ENCODE measurements at regions not wholly inside any gene's neighbourhood (a gene's known extent, or its start where the extent isn't known, plus 50 kb on each side); places are given as distances from the start of the nearest gene placed in this dataset.
"Not testable (repeated sequence)": the region's sequence is repeated elsewhere in the genome, so short reads cannot be mapped to it uniquely, and the experiment has no call there.

GRCh38 chr20:1742049-1742434 lies 84.5 kb upstream of the SIRPG start:
- FAIRE-seq = not testable (repeated sequence)

DNA sequence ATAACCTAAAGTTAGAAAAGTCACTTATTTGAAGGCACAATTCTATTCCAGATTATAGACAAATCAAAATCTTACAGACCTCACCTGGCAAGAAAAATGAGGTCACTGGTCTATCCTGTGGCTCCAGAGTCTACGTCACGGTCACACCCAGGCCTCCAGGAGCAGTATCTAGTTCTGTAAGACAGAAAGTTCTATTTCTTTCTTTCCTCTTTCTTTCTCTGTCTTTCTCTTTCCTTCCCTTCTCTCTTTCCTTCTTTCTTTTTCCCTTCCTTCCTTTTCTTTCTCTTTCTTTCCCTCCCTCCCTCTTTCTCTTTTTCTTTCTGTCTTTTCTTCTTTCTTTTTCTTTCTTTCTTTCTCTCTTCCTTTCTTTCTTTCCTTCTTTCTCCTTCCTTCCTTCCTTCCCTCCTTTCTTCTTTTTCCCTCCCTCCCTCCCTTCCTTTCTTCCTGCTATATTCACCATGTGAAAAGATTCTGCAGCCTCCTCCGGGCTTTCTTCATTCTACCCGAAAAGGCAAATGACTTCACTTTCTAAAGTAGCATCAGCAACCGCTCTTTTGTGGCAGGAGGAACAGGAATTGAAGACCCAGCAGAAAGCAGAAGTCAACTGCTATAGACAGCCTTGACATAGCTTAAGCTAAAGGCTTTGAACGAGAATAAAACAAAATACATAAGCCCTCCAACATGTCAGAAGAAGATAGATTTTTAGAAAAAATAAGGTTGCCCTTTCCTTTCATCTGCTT lies 83.9 kb upstream of the SIRPG start:
- FAIRE-seq = no peak

DNA sequence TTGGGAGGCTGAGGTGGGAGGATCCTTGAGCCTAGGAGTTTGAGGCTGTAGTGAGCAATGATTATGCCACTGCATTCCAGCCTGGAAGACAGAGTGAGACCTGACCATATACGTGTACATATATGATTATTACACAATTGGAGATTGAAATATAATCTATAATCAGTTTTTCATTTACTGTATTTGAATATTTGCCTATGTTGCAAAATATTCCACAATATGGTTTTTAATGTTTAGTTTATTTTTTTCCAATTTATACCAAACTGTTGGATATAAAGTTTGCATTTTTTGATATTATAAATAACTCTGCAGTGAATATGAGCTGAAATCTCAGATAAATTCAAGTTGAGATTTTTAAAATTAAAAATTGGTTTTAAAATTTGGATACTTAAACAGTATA lies 79.6 kb upstream of the SIRPG start:
- FAIRE-seq = peak; percentile 16

DNA sequence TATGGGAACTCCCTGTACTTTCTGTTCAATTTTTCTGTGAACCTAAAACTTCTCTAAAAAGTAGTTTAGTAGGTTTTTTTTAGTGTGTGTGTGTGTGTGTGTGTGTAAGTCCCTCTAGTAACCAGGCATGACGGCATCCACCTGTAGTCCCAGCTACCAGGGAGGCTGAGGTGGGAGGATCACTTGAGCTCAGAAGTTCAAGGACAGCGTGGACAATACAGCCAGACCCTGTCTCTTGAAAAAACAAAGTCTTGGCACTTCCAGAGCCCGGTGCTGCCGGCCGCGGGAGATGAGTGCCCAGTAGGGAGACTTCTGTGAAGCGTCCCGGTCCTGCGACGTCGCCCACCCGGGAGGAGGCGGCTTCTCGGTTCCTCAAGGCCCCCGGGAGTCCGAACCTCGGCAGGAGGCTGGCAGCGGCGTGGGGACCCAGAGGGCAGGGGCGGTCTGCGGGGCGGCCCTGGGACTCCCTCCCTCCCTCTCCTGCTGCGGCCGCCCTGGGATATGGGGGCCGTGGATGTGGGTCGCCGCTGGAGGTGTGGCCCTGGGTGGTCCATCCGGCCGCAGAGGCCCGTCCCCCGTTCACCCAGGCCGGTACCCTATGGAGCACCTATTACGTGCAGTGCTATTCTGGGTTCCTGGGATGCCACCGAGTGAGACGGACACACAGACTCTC lies 78.0 kb upstream of the SIRPG start:
- no peak for FAIRE-seq

DNA sequence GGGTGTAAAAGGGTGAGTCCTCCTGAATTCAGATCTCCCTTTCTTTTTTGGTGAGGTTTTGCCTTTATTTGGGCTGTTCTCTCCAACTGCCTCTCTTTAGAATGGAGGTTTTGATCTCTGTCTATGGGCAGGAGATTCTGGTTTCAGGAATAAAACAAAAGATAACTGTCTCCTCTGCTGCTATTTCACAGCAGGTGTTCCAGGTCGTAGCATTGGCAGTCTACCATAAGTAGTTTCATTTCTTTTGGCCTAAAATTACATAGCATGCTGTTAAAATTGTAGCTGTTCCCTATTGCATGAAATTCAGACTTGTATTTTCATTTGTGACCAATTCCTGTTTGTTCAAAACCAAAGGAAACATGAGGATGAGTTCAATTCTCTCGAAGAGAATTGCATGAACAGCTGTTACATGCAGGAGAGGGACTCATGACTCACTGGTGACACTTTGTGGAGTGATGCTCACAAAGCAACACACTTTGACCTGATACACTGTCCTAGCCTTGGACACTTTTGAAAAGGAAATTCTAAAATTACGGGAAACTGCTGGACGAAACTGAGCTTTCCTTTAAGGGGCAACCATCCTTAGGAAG lies 76.8 kb upstream of the SIRPG start:
- no peak for FAIRE-seq

- not testable (repeated sequence) for FAIRE-seq
Measured at GRCh38 chr20:1731828-1732375, 74.3 kb upstream of the SIRPG start.

DNA sequence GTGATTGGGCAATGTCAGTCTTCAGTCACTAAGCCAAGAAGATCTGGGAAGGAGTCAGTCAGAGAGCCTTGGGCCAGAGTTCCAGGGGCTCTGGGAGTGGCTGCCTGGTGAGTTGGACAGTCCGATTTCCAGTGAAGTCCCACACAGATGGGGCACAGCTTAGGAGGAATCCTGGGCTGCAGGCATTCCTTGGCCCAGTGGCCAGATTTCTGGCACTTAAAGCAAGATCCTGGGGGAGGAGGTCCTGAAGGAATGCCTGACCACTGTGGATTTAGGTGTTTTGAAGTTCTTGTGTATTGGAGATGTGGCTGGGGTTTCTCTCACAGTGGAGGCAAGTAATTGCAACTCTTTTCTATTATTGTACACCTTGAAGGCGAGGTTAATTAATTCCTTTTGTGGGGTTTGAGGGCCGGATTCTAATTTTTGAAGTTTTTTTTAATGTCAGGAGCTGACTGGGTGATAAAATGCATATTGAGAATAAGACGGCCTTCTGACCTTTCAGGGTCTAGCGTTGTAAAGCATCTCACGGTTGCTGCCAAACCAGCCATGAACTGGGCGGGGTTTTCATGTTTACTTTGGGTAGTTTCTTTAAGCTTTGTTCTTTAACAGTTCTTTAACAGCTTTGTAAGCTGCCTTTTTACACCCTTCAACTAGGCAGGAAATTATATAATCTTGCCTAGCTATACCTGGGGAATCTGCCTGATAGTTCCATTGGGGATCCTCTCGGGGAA lies 73.6 kb upstream of the SIRPG start:
- not testable (repeated sequence) for FAIRE-seq

GRCh38 chr20:1727303-1727702 lies 69.7 kb upstream of the SIRPG start:
- not testable (repeated sequence) for FAIRE-seq

GRCh38 chr20:1724901-1725300 lies 67.3 kb upstream of the SIRPG start:
- FAIRE-seq = no peak

GRCh38 chr20:1722513-1723050 lies 65.0 kb upstream of the SIRPG start:
- FAIRE-seq = no peak

DNA sequence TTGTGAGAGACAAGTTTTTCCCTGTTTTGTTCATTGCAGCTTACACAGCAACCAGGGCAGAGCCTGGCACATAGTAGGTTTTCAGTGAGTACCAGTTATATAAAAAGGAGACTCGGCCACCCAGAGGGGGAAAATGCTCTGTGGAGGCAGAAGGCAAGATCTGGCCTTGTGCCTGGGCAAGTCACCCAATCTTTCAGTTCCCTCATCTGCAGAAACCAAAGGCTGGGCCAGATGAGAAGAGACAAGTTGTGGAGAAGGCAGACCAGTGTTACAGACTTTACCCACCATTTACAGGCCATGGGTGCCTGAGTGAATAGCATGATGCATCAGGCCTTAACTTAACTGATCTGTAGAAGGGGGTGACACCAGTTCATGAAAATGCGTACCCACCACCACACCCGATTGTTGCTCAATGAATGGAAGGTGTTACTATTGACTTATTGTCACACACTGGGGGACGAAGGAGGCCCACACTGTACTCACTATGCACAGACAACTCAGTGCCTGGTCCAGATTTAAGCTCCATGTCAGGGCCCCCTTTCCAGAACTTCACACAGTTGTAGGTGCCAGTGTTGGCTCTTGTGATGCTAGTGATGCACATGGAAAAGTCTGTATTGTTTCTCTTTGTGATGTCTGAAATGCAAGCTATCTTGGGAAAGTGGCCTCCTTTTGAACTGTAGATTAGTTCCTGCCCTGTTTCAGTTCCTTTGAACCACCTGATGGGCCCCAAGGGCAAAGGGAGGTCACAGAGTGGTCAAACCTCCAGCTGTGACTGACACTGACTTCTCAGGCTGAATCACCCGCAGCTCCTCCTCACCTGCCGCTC lies 64.3 kb upstream of the SIRPG start:
- no peak for FAIRE-seq

- FAIRE-seq = no peak
Measured at GRCh38 chr20:1720845-1721475, 63.4 kb upstream of the SIRPG start.

- no peak for FAIRE-seq
Measured at GRCh38 chr20:1720226-1720625, 62.6 kb upstream of the SIRPG start.

- no peak for FAIRE-seq
Measured at GRCh38 chr20:1718604-1719384, 61.2 kb upstream of the SIRPG start.

GRCh38 chr20:1712634-1713624 lies 55.4 kb upstream of the SIRPG start:
- FAIRE-seq = no peak

GRCh38 chr20:1711826-1712601 lies 54.4 kb upstream of the SIRPG start:
- no peak for FAIRE-seq

DNA sequence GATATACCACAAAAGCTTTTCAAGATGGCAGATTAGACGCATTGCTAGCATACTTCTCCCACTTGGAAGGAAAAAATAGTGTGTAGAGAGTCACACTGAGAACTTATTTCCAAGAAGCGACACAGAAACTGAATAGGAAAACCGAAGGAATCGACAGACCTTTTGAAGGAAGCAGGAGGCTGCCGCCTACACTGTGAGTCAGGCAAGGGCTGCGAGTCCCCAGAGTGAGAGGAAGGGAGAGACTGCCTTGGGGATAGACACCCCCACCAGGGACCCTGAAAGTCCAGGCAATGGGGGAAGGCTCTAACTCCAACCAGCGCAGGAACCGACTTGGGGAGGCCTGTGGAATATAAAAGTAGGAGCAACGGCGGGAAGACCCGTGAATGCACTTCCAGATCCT lies 53.7 kb upstream of the SIRPG start:
- FAIRE-seq = no peak

DNA sequence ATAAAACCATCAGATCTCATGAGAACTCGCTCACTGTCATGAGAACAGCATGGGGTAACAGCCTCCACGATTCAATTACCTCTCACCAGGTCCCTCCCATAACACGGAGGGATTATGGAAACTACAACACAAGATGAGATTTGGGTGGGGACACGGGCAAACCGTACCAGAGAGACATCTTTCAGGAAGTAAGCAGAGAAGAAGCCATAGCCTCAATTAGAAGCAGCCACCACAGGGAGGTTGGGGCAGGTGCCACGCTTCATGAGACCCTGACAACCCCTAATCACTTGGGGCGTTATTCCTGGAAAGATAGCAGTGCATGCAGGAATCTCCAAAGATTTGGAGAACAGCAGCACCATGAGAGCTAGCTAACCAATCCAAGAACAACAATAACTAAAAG lies 52.9 kb upstream of the SIRPG start:
- FAIRE-seq = no peak
